ENCODE measurements at regions not wholly inside any gene's neighbourhood (a gene's known extent, or its start where the extent isn't known, plus 50 kb on each side); places are given as distances from the start of the nearest gene placed in this dataset.

- TF ChIP-seq CTCF (IDR thresholded peaks at IDR 0.05; ENCODE audit: extremely low read depth in 1 of 2, insufficient read depth in 1 of 2, low read depth in 1 of 2, low read length in 2 of 2) = no peak
- no peak for TF ChIP-seq EZH2 (IDR thresholded peaks at IDR 0.05; ENCODE audit: borderline replicate concordance, low read depth, low read length, severe bottlenecking)
- TF ChIP-seq MAX (IDR thresholded peaks at IDR 0.05; ENCODE audit: insufficient read depth, insufficient read length) = no peak
Observed at GRCh38 chr14:84064316-84065125, 1465.4 kb upstream of the FLRT2 start.
